GM12878 (cell line): ENCODE measurements at regions not wholly inside any gene's neighbourhood (a gene's known extent, or its start where the extent isn't known, plus 50 kb on each side); places are given as distances from the start of the nearest gene placed in this dataset.

Experiments
- ATAC-seq: fragments of 200-7000 bp; cut with Tn5 transposase; 3 replicates; pipeline ENCODE4 v1.9.1; 2020; ENCODE audit warnings: mild to moderate bottlenecking, moderate library complexity
- BruUV-seq: library from RNA; stranded (reverse); fragments of 400-500 nt; replicated peaks from 2 replicates; lab custom pipeline; 2021; lab: Mats Ljungman, UMichigan
- CTCF ChIA-PET: fragments of 300-600 bp; sonication (Branson Sonifier 250); formaldehyde crosslinking; extraction: SDS; loops from one replicate; lab custom pipeline; 2021; ENCODE audit warnings: inconsistent platforms; lab: Yijun Ruan, JAX
- POLR2A ChIA-PET: fragments of 350-600 bp; formaldehyde crosslinking; extraction: SDS; loops from one replicate; lab custom pipeline; 2021; ENCODE audit warnings: inconsistent platforms; lab: Charles Lee
- RAD21 ChIA-PET: fragments of 300-600 bp; sonication (Branson Sonifier 250); formaldehyde crosslinking; loops from one replicate; lab custom pipeline; 2023; ENCODE audit warnings: antibody characterized with exemption; ENCODE audit not compliant: unreplicated experiment; lab: Charles Lee
- SMC1A ChIA-PET: fragments of 300-600 bp; sonication (Branson Sonifier 250); formaldehyde crosslinking; loops from one replicate; lab custom pipeline; 2023; ENCODE audit not compliant: unreplicated experiment, uncharacterized antibody; lab: Charles Lee
- DNase-seq: peaks from one replicate; pipeline ENCODE4 v3.0.0-alpha.2; 2011; ENCODE audit warnings: low read depth, low spot score
- FAIRE-seq: peaks from 3 replicates; lab custom pipeline; 2011; peaks lifted over from hg19 to GRCh38; lab: Jason Lieb, UNC
- H2AFZ ChIP-seq: 2 replicates; pipeline ENCODE4 v1.6.0; 2011; ENCODE audit warnings: low read depth, low read length, control low read depth; ENCODE audit not compliant: control insufficient read depth
- H3K27ac ChIP-seq: 2 replicates; pipeline ENCODE4 v1.5.1; 2011; ENCODE audit warnings: control low read depth; ENCODE audit not compliant: control insufficient read depth, insufficient read depth
- H3K27me3 ChIP-seq, 2 experiments: replicated peaks in 1 of 2; 2 replicates each; pipeline versions ENCODE4 v1.6.0 to v1.6.1; 2011; ENCODE audit warnings: low read length in 1 of 2; ENCODE audit not compliant: control insufficient read depth in 2 of 2, insufficient read depth in 2 of 2
- H3K36me3 ChIP-seq, 2 experiments: 2 replicates each; pipeline ENCODE4 v1.5.1; 2011; ENCODE audit warnings: low read length in 1 of 2; ENCODE audit not compliant: control insufficient read depth in 2 of 2, insufficient read depth in 2 of 2
- H3K4me1 ChIP-seq: 2 replicates; pipeline ENCODE4 v1.6.1; 2011; ENCODE audit warnings: mild to moderate bottlenecking, low read length, moderate library complexity, mixed read lengths; ENCODE audit not compliant: control insufficient read depth, insufficient read depth
- H3K4me2 ChIP-seq: 2 replicates; pipeline ENCODE4 v1.6.0; 2011; ENCODE audit warnings: control low read depth; ENCODE audit not compliant: control insufficient read depth, insufficient read depth
- H3K4me3 ChIP-seq: fragments of 200-600 bp; sonication (generic); 2 replicates; pipeline ENCODE4 v1.5.1; 2016
- H3K79me2 ChIP-seq: 2 replicates; pipeline ENCODE4 v1.6.0; 2011; ENCODE audit warnings: low read length; ENCODE audit not compliant: control insufficient read depth, insufficient read depth
- H3K9ac ChIP-seq: 2 replicates; pipeline ENCODE4 v1.8.0; 2011; ENCODE audit warnings: low read length, control low read depth, mixed read lengths; ENCODE audit not compliant: control insufficient read depth, insufficient read depth
- H3K9me3 ChIP-seq: replicated peaks from 3 replicates; pipeline ENCODE4 v1.5.1; 2011; ENCODE audit warnings: mild to moderate bottlenecking, low read length; ENCODE audit not compliant: control insufficient read depth, insufficient read depth
- H4K20me1 ChIP-seq: 2 replicates; pipeline ENCODE4 v1.6.0; 2011; ENCODE audit not compliant: control insufficient read depth, insufficient read depth
- HDGF ChIP-seq: fragments of 450-650 bp; IDR thresholded peaks from 2 replicates; pipeline ENCODE4 v1.6.1; 2016; ENCODE audit warnings: antibody characterized with exemption
- JUNB ChIP-seq: IDR thresholded peaks from 2 replicates; pipeline ENCODE4 v1.6.1; 2016; ENCODE audit warnings: antibody characterized with exemption, mild to moderate bottlenecking
- NBN ChIP-seq: fragments of 450-650 bp; IDR thresholded peaks from 2 replicates; pipeline ENCODE4 v1.6.1; 2016
- NFYA ChIP-seq: IDR thresholded peaks from 2 replicates; pipeline ENCODE4 v1.6.1; 2011; ENCODE audit warnings: low read depth, mild to moderate bottlenecking, low read length, improper control_type of control experiment, borderline replicate concordance
- NRF1 ChIP-seq: conservative IDR thresholded peaks from 2 replicates; pipeline ENCODE4 v1.6.1; 2011; ENCODE audit warnings: mild to moderate bottlenecking, low read depth, low read length, improper control_type of control experiment
- TCF12 ChIP-seq: IDR thresholded peaks from 2 replicates; pipeline ENCODE4 v1.6.1; 2011; ENCODE audit warnings: low read depth, mild to moderate bottlenecking, low read length
- TCF7 ChIP-seq: IDR thresholded peaks from 2 replicates; pipeline ENCODE4 v1.6.1; 2014; ENCODE audit warnings: antibody characterized with exemption, borderline replicate concordance
- YY1 ChIP-seq: IDR thresholded peaks from 2 replicates; pipeline ENCODE4 v1.6.1; 2011; ENCODE audit warnings: low read depth, mild to moderate bottlenecking, low read length
- ZBED1 ChIP-seq: IDR thresholded peaks from 2 replicates; pipeline ENCODE4 v1.6.1; 2016; ENCODE audit warnings: borderline replicate concordance
- ZNF622 ChIP-seq: fragments of 450-650 bp; IDR thresholded peaks from 2 replicates; pipeline ENCODE4 v1.6.1; 2017; ENCODE audit warnings: mild to moderate bottlenecking, inconsistent platforms
- WGBS: methylation state at CpG from one replicate; pipeline ENCODE4 v1.1.6; 2016; ENCODE audit warnings: low lambda C conversion rate; ENCODE audit not compliant: insufficient replicate concordance, insufficient coverage; ENCODE audit errors: missing lambda C conversion rate; 5-methylcytosine and 5-hydroxymethylcytosine counted together
- in situ Hi-C: fragments of 300-500 bp; cut with MboI; formaldehyde crosslinking; loops from 9 replicates; pipeline ENCODE4 v1.14.3; 2018; ENCODE audit warnings: mixed read lengths
- intact Hi-C: fragments of 100-400 bp; cut with micrococcal nuclease; formaldehyde crosslinking; loops from one replicate; pipeline ENCODE4 v1.14.2; 2022; ENCODE audit not compliant: unreplicated experiment
- TF ChIP-seq, protein P1 (sequence below): fragments of 450-650 bp; formaldehyde crosslinking; IDR thresholded peaks from 2 replicates; pipeline ENCODE4 v1.4.0; 2022; ENCODE audit warnings: mild to moderate bottlenecking, moderate library complexity
- TF ChIP-seq, protein P2 (sequence below): fragments of 450-650 bp; IDR thresholded peaks from 2 replicates; pipeline ENCODE4 v1.6.1; 2017; ENCODE audit warnings: mild to moderate bottlenecking
- TF ChIP-seq, protein P3 (sequence below): fragments of 450-650 bp; formaldehyde crosslinking; IDR thresholded peaks from 2 replicates; pipeline ENCODE4 v1.5.0; 2022; ENCODE audit warnings: mild to moderate bottlenecking, missing genetic modification characterization
- TF ChIP-seq, protein P4 (sequence below), 3 experiments: IDR thresholded peaks in 2 of 3; conservative IDR thresholded peaks in 1 of 3; 2 replicates each; pipeline ENCODE4 v1.5.1; 2011; ENCODE audit warnings: low read depth in 3 of 3, low read length in 3 of 3, mild to moderate bottlenecking in 3 of 3, control low read depth in 2 of 3, moderate library complexity in 2 of 3, inconsistent platforms in 1 of 3, mixed read lengths in 1 of 3; ENCODE audit not compliant: control insufficient read depth in 2 of 3, insufficient read depth in 1 of 3; ENCODE audit errors: extremely low read depth in 1 of 3

DNA sequence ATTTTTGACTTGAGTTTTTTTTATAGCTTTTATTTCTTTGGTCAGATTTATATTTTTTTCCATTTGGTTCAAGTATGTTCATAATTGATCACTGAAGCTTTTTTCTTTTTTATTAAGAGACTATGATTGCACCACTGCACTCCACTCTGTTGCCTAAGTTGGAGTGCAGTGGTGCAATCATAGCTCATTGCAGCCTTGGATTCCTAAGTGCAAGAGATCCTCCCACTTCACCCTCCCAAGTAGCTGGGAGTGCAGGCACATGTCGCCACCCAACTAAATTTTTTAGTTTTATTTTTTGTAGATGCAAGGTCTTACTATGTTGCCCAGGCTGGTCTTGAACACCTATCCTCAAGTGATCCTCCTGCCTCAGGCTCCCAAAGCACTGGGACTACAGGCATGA lies 97.7 kb upstream of the KIF5B start:
- FAIRE-seq (no peak), ATAC-seq (no peak), DNase-seq (no peak)
- no peaks in the 10 kb centered on the region for H3K9me3 ChIP-seq
- H3K4me2 ChIP-seq, result no peak overlapping the region
- RAD21 ChIA-PET, result no interaction called here
- CTCF ChIA-PET, result no interaction called here
- POLR2A ChIA-PET, result interaction anchor here (0.6 kb wide), 1 partner anchor 305 kb away, joined by 8 read pairs; no protein-coding TSS in a partner anchor
- intact Hi-C loops, result no loop called here
- in situ Hi-C loops, result no loop called here
- WGBS, result 38% methylated on average over 1 of the region's 1 CpG
- H3K36me3 ChIP-seq, result no peaks in the 10 kb centered on the region
- H3K9ac ChIP-seq, result no peak overlapping the region
- H4K20me1 ChIP-seq, result no peaks in the 10 kb centered on the region
- BruUV-seq, result no TSS peak
- H3K27ac ChIP-seq, result no peak overlapping the region
- H3K4me3 ChIP-seq, result no peak overlapping the region
- peaks cover 16% of the 10 kb centered on the region for H3K4me1 ChIP-seq
- H3K27me3 ChIP-seq, result no peaks in the 10 kb centered on the region
- H3K79me2 ChIP-seq, result no peaks in the 10 kb centered on the region
- no peak overlapping the region for H2AFZ ChIP-seq
- SMC1A ChIA-PET, result no interaction called here
- TF ChIP-seq HDGF (no peak), ZBED1 (no peak), NBN (no peak), JUNB (no peak), TCF7 (no peak), YY1 (no peak), TCF12 (no peak), ZNF622 (no peak), NFYA (no peak), NRF1 (no peak)
- TF ChIP-seq, protein P1, sequence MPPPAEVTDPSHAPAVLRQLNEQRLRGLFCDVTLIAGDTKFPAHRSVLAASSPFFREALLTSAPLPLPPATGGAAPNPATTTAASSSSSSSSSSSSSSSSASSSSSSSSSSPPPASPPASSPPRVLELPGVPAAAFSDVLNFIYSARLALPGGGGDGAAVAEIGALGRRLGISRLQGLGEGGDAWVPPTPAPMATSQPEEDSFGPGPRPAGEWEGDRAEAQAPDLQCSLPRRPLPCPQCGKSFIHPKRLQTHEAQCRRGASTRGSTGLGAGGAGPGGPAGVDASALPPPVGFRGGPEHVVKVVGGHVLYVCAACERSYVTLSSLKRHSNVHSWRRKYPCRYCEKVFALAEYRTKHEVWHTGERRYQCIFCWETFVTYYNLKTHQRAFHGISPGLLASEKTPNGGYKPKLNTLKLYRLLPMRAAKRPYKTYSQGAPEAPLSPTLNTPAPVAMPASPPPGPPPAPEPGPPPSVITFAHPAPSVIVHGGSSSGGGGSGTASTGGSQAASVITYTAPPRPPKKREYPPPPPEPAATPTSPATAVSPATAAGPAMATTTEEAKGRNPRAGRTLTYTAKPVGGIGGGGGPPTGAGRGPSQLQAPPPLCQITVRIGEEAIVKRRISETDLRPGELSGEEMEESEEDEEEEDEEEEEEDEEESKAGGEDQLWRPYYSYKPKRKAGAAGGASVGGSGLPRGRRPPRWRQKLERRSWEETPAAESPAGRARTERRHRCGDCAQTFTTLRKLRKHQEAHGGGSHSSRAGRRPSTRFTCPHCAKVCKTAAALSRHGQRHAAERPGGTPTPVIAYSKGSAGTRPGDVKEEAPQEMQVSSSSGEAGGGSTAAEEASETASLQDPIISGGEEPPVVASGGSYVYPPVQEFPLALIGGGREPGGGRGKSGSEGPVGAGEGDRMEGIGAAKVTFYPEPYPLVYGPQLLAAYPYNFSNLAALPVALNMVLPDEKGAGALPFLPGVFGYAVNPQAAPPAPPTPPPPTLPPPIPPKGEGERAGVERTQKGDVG (CRISPR knock-in tag), result no peak
- TF ChIP-seq, protein P2, sequence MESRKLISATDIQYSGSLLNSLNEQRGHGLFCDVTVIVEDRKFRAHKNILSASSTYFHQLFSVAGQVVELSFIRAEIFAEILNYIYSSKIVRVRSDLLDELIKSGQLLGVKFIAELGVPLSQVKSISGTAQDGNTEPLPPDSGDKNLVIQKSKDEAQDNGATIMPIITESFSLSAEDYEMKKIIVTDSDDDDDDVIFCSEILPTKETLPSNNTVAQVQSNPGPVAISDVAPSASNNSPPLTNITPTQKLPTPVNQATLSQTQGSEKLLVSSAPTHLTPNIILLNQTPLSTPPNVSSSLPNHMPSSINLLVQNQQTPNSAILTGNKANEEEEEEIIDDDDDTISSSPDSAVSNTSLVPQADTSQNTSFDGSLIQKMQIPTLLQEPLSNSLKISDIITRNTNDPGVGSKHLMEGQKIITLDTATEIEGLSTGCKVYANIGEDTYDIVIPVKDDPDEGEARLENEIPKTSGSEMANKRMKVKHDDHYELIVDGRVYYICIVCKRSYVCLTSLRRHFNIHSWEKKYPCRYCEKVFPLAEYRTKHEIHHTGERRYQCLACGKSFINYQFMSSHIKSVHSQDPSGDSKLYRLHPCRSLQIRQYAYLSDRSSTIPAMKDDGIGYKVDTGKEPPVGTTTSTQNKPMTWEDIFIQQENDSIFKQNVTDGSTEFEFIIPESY, result no peak
- TF ChIP-seq, protein P3, sequence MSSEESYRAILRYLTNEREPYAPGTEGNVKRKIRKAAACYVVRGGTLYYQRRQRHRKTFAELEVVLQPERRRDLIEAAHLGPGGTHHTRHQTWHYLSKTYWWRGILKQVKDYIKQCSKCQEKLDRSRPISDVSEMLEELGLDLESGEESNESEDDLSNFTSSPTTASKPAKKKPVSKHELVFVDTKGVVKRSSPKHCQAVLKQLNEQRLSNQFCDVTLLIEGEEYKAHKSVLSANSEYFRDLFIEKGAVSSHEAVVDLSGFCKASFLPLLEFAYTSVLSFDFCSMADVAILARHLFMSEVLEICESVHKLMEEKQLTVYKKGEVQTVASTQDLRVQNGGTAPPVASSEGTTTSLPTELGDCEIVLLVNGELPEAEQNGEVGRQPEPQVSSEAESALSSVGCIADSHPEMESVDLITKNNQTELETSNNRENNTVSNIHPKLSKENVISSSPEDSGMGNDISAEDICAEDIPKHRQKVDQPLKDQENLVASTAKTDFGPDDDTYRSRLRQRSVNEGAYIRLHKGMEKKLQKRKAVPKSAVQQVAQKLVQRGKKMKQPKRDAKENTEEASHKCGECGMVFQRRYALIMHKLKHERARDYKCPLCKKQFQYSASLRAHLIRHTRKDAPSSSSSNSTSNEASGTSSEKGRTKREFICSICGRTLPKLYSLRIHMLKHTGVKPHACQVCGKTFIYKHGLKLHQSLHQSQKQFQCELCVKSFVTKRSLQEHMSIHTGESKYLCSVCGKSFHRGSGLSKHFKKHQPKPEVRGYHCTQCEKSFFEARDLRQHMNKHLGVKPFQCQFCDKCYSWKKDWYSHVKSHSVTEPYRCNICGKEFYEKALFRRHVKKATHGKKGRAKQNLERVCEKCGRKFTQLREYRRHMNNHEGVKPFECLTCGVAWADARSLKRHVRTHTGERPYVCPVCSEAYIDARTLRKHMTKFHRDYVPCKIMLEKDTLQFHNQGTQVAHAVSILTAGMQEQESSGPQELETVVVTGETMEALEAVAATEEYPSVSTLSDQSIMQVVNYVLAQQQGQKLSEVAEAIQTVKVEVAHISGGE (CRISPR knock-in tag), result no peak
- TF ChIP-seq, protein P4, sequence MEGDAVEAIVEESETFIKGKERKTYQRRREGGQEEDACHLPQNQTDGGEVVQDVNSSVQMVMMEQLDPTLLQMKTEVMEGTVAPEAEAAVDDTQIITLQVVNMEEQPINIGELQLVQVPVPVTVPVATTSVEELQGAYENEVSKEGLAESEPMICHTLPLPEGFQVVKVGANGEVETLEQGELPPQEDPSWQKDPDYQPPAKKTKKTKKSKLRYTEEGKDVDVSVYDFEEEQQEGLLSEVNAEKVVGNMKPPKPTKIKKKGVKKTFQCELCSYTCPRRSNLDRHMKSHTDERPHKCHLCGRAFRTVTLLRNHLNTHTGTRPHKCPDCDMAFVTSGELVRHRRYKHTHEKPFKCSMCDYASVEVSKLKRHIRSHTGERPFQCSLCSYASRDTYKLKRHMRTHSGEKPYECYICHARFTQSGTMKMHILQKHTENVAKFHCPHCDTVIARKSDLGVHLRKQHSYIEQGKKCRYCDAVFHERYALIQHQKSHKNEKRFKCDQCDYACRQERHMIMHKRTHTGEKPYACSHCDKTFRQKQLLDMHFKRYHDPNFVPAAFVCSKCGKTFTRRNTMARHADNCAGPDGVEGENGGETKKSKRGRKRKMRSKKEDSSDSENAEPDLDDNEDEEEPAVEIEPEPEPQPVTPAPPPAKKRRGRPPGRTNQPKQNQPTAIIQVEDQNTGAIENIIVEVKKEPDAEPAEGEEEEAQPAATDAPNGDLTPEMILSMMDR (IDR thresholded peaks at IDR 0.05 in 2 of 3, conservative IDR thresholded peaks at IDR 0.05 in 1 of 3; ENCODE audit: control insufficient read depth in 2 of 3, extremely low read depth in 1 of 3, insufficient read depth in 1 of 3, low read depth in 3 of 3, low read length in 3 of 3), result no peak
